Activated CD8-positive, alpha-beta memory T cell treated with anti-CD3 and anti-CD28 coated beads, Interleukin-2, amount 50 U/mL, for 48 hours (primary cell): ENCODE measurements at regions not wholly inside any gene's neighbourhood (a gene's known extent, or its start where the extent isn't known, plus 50 kb on each side); places are given as distances from the start of the nearest gene placed in this dataset.

ENCODE experiments used
- DNase-seq: peaks from one replicate; pipeline ENCODE4 v3.0.0-alpha.2; 2020

DNA sequence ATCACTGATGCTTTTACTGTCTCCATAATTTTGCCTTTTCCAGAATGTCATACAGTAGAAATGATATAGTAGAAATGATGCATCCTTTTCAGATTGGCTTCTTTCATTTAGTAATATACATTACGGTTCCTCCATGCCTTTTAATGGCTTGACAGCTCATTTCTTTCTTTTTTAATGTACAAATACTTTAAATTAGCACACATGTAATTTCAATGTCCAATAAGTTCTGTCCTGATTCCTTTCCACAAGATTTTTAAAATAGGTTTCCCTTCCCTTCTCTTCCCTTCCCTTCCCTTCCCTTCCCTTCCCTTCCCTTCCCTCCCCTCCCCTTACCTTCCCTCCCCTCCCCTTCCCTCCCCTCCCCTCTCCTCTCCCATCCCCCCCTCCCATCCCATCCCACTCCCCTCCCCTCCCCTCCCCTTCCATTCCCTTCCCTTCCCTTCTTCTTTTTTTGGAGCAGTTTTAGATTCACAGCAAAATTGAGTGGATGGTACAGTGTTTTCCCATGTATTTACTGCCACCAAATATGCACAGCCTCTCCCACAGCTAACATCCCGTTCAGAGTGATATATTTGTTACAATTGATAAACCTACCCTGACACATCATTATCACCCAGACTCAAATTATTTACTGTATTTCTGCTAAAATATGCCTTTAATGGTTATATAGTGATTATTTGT is 398.8 kb downstream of the RNF144B start:
- DNase-seq = no peak

DNA sequence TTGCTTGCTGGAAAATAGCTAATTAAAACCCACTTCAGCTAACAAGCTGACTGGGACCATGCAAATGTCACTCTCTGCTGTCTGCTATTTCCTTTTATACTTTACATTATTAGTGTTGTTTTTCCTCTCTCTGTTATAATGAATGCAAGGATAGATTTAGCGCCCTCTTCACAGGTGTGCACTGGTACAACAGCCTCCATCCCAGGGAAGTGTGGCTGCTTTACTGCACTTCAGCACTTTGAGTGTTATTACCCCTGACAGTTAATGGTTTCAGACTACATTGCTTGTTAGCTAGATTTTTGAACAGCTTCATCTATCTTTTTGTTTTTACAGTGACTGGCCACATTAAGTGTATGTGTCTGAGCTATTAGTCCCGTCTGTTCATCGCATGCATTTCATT is 405.7 kb downstream of the RNF144B start:
- DNase-seq = no peak

DNA sequence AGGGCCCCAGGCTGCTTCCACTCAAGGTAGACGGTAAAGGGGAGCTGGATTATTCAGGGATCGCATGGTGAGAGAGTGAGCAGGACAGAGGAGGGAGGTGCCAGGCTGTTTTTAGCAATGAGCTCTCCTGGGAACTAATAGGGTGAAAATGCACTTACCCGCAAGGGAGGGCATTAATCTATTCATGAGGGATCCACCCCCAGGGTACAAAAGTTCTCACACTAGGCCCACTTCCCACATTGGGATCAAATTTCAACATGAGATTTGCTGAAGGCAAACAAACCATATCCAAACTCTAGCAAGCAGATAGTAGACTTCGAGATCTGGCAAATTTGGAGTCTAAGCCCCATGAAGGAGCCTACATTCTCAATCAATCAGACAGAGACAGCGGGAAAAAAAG is 408.6 kb downstream of the RNF144B start:
- no peak for DNase-seq

- DNase-seq = no peak
Measured at GRCh38 chr6:18820725-18821124, 433.6 kb downstream of the RNF144B start.

- peak; percentile 89 for DNase-seq
Measured at GRCh38 chr6:18823782-18824386, 436.7 kb downstream of the RNF144B start.

GRCh38 chr6:18829272-18829870 is 442.2 kb downstream of the RNF144B start:
- no peak for DNase-seq

DNA sequence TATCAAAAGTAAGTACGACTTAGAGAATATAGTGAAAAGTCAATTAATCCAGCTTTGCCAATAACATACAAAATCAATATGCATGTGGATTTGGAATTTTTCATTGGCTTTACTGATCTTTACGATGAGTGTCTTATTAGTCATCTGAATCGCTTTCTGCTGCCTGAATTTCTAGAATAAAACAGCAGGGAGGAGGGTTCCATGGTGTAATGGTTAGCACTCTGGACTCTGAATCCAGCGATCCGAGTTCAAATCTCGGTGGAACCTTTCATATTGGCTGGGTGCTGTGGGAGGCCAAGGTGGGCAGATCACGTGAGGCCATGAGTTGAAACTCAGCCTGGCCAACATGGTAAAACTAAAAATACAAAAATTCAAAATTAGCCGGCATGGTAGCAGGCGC is 448.8 kb downstream of the RNF144B start:
- no peak for DNase-seq

DNA sequence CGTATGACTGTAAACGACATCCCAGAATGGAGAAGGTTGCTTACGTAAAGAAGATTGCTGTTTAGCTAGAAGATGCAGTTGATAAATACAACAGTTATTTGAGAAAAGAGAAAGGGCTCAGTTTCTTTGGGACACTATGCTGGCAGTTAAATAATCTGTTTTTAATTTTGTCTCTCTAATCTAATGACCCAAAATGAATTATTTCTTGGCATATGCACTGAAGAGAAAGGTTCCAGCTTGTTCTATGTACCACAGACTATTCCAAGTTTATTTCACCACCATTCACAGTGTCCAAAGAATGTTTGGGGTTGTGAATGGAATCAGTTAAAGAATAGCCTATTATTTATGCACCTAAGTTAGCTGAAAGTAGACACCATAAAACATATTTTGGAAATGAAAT is 449.9 kb downstream of the RNF144B start:
- no peak for DNase-seq

- DNase-seq = no peak
Measured at GRCh38 chr6:18842534-18842933, 455.4 kb downstream of the RNF144B start.

DNA sequence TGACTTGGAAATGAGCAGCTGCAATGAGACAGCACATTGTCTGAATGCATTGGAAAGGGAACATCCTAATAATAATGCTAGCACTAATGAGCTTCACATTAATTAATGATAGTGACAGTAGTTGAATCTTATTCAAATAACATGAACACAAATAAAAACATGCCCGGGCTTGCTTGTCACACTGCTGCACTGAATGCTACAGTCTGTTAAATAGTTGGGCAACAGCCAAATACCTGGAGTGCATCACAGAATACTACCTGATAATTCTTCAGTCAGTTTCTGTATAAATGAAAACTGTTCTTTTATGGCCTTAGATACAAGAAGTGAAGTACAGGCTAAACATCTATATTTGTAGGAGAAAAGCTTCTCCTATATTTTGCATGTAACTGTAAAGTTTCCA is 458.7 kb downstream of the RNF144B start:
- DNase-seq = no peak

GRCh38 chr6:18846327-18846726 is 459.2 kb downstream of the RNF144B start:
- DNase-seq = no peak

GRCh38 chr6:18861204-18861603 is 474.1 kb downstream of the RNF144B start:
- DNase-seq = no peak

DNA sequence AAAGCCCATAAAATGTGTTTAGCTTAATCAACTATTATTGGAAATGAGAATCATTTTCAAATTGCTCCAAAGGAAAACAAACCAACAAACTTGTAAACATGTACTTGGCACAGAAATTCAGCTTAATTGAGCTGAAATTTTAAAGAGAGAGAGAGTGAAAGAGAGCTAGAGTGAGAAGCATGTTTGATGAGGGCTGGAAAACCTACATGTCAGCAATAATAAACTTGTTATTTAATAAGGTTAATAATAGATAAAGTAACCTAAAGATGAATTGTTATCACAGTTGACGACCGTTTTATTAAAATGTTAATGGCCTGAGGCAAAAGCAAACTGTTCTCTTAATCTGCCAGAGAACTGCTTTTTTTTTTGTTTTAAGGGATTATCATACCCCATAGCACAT is 496.1 kb downstream of the RNF144B start:
- DNase-seq = no peak

DNA sequence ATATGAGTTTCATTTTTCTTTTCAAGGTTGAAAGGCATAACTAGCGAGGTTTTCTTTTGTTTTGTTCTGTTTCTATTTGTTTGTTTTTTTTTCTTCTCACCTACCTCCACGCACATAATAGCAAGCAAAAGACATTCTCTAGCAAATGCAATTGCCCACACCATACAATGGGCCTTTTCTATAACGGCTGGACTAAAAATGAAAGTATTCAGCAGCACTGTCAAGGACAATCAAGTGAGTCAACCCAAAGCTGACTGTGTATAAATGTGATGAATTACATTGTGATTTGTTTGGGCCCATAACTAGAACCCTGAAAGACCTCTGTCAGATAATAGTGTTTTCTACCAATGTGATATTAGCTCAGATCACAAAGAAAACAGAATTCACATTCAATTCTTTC is 496.7 kb downstream of the RNF144B start:
- no peak for DNase-seq

DNA sequence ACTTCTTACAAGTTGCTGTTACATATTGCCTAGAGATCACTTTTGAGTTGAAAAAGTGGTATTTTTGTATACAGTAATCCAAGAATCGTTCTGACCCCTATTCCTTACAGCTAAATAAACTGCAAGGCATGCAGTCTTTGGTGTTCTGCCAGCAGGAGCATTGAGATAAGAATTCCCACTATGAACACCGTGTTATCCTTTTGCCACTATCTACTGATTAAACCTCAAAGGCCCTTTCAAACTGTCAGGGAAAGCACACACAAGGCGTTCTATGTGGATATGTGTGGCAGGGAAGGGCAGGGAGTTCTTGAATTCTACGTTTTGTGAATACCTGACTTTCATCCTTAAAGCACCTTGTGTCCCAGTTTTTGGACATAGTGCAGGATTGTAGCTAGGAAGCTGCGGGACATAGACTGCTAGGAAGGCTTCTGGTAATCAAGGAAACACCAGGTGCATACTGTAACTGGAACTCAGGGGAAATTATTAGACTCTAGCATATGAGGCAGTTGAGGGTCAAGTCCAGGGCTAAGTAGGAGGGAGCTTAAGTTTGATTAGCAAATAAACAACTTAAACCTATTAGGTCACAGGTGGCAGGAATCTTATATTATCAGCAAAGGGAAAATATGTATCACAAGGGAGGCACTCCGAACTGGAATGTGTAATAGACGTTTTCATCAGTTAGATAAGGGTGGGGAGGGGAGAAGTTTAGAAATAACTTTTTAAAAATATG is 506.6 kb downstream of the RNF144B start:
- DNase-seq = no peak

DNA sequence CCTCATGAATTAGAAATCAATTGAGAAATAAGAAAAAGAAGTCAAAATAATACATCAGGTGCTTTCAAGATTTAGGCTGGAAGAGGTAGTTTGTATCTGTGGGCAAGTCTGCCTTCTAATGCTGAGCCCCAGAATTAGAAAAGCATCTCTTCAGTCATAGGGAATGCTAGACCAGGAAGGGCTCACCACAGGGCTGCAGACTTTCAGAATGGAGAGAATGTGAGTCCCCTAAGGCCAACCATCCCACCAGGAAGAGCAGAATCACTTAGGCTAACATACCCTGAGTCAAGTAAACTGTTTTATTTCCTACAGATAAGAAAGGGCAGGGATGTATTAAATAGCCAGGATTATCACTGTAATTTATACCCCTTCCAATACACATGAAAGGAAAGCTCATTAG is 510.2 kb downstream of the RNF144B start:
- no peak for DNase-seq

DNA sequence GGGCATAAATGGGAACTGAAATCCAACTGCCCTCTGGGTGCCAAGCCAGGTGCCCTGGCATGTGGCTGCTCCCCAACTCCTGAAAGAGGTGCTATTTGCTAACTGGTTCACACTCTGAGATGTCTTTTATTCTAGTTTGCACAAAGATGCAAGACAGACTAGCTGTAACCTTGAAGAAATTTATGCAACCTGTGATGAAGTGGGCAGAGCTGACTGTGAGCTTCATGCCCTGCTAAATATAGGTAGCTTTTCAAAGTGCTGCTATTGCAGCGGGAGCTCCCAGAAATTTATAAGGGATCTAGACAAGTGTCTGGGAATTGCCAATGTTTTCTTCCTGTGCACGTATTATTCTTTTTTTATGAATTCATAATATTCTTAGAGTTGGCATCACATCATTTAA is 517.5 kb downstream of the RNF144B start:
- no peak for DNase-seq

DNA sequence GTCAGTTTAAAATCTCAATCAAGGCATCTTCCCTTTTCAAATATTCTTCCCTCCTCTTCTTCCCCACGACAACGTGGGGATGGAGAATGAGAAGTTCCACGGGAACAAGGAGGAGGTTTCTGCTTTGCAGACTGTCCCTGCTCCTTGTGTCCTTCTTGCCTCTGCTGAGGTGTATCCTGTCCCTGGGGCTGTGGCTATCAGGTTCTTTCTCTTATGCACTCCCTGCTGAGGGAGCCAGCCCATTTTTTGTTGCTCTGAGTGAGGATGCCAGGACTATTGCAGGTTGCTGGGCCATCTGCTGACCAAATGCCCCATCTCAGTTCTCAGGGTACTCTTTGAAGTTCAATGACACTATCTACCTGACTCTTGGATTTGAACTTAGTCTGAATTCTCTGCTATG is 533.6 kb downstream of the RNF144B start:
- no peak for DNase-seq

GRCh38 chr6:18931086-18931485 is 543.9 kb downstream of the RNF144B start:
- DNase-seq = no peak

GRCh38 chr6:18958146-18958545 is 571.0 kb downstream of the RNF144B start:
- DNase-seq = no peak

DNA sequence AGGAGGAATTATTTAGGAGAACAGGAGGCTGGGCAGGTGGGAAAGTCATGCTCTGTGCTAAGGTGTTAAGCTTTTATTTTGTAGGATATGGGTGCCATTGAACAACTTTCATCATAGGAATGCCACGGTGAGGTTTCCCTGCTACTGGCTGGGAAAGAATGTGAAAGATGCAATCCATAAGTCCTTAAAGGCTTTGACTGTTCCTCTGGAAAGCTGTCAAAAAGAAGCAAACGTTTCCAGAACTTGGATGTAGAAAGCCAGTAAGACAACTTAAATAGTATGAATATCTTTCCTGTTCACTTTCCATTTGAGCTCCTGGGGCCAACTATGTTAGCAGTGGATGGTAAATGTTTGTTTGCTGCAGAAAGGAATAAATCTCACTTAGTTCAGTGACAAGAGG is 574.4 kb downstream of the RNF144B start:
- no peak for DNase-seq

DNA sequence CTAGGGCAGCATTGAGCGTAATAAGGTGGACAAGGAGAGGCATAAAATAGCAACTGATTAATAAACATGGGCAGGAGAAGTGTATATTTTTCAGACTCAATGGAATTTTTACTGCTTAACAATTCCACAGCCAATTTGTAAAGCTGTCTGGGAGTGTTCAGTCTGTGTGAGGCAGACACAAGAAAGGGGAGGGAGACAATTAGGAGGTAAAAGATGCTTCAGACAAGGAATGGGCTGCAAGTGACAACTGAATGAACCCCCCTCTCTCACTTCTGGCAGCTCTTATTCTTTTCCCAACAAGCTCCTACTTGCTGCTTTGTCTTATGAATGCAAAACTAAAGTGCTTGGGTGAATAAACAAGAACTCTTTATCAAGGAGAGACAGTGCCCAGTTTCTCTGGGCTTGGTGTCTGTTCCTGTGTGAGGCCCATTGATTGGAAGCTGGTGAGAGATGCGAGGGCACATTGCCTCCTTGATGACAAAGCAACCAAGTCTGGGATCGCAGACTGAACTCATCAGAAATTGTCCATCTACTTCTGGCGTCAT is 575.3 kb downstream of the RNF144B start:
- DNase-seq = no peak

DNA sequence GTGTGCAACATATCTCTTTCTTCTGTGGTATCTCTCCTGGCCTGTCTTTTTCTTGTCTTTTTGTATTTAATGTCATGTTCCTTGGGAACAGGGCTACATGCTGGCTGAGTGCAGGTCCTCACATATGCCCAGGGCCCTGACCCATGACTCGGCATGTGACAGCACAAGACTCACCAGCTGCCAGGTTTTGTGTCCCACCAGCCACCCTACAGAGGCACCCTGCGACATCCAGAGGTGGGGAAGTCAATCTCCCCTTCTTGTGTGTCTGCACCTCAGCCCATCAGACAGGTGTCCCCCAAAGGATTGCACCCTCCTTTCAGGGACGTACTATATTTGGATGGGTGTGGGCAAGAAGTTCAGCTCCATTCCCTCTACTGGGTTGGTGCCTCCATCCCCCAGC is 576.3 kb downstream of the RNF144B start:
- DNase-seq = no peak

DNA sequence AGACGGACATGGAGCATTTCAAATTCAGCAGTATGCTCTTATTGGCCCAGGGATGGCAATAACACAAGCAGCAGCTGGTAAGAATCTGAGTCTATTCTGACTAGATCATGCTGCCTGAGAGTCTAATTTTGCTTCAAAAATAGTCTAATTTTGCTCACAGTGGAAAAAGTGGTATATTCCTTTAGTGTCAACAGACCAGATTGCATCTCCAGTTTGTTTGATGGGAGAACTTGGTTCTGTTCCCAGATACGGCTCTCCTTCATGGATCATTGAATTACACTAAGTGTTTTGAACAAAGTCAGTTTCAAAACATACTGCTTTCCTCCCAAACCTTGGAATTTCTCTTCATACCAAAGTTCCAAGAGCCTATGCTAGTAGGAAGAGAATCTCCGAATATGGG is 586.1 kb downstream of the RNF144B start:
- DNase-seq = no peak
